ENCODE measurements at regions not wholly inside any gene's neighbourhood (a gene's known extent, or its start where the extent isn't known, plus 50 kb on each side); places are given as distances from the start of the nearest gene placed in this dataset.

DNA sequence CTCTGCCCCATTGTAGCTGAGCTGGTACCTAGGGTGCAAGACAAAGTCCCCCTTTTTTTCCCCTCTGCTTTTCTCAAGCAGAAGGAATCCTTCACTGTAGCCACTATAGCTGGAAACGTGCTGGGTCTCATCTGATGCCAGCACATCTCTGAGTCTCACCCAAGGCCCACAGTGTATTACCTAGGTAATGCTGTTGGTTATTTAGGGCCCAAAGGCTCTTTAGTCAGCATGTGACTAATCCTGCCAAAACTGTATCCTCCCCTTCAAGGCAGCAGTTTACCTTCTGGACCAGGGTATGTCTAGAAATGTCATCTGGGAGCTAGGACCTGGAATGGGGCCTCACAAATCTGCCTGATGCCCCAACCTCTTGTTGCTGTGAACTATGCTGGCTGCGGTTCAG lies 423.4 kb downstream of the NUF2 start:
- DNase-seq (ENCODE audit: low read depth): no peak

DNA sequence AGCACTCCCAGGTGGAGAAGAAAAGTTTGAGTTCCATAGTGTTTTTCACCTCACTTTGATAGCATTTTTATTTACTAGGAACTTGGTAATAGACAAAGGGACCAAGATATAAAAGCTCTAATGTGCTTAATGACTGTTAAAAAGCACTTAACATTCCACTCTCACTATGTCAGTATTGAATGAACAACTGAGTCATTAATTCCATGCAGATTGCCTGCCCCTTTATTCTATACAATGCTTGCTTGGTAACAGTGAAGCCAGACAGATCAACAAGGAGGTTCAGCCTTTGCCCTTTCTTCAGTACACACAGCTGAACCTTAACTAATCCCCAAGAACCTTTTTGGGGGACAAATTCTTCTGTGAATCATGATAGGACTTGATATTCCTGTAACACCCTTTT lies 425.5 kb downstream of the NUF2 start:
- DNase-seq (ENCODE audit: low read depth): no peak

DNA sequence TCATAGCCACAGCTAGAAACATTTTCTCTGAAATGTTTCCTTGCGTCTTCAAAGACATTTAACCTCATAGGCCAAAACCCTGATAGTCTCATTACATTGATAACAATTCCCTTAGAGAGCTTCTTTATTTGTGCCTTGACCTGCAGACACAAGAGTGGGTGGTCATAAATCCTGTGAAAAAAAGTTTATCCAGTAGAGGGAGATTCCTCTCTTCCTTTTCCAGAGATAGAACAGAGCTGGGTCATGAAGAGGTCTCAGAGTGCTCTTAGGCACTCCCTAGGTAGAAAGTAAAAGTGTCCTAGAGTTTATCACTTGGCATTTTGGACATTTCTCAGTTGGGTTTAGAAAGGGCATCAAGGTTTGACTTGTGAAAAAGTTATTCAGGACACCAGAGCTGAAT lies 426.1 kb downstream of the NUF2 start:
- DNase-seq (ENCODE audit: low read depth): no peak

DNA sequence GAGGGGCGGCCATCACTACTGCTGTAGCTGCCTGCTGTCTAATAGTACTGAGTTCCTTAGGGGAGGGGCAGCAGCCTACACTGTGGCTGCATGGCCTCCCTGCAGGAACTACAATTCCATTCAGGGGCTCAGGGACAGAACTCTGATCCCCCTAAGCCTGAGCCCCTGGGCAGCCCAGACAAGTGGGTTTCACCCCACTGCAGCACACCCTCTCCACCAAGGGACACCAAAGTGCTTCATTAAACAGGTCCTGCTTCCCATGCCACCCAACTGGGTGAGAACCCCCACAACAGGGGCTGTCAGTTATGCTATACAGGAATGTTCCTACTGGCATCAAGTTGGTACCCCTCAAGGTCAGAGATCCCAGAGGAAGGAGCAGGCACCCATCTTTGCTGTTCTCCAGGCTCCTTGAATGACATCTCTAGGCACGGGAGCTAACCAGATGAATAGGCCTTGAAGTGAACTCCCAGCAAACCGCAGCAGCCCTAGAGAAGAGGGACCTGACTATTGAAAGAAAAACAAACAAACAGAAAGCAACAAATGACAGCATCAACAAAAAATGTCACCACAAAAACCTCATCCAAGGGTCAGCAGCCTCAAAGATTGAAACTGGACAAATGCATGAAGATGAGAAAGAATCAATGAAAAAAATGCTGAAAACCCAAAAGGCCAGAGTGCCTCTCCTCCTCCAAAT lies 437.4 kb downstream of the NUF2 start:
- no peak for DNase-seq (ENCODE audit: low read depth)

DNA sequence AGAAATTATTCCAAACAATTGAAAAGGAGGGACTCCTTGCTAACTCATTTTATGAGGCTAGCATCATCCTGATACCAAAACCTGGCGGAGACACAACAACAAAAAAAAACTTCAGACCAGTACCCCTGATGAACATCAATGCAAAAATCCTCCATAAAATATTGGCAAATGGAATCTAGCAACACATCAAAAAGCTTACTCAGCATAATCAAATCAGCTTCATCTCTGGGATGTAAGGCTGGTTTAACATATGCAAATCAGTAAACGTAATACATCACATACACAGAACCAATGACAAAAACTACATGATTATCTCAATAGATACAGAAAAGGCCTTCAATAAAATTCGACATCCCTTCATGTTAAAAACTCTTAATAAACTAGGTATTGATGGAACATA lies 440.1 kb downstream of the NUF2 start:
- no peak for DNase-seq (ENCODE audit: low read depth)

DNA sequence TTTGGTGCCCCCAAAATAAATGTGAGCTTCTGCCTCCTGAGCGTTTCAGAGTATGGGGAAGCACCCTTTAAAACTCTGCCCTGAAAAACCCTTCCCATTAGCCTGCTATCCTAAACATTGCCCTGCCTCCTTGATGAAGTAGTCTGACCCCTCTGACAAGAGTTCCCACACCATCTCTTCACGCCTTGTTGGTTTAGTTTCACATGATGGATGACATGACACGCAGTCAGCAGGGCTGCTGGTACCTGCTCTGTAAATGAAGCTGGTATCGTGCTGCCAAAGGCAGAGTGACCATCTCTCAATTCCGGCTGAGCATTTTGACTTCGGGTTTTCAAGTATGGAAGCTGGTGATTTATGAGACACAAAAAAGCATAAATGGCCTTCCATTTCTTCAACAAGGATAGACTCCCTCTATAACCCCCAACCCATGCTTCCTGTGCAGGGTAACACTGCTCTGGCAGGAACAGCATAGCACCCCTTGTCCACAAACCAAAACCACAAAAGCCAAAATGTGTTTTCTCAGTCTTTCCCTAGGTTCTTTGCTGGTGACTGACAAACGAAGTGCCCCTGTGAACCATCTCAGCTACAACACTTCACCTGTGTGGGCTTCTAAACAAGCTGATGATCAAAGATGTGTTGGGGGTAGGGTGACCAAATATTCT lies 444.6 kb downstream of the NUF2 start:
- DNase-seq (ENCODE audit: low read depth): no peak

DNA sequence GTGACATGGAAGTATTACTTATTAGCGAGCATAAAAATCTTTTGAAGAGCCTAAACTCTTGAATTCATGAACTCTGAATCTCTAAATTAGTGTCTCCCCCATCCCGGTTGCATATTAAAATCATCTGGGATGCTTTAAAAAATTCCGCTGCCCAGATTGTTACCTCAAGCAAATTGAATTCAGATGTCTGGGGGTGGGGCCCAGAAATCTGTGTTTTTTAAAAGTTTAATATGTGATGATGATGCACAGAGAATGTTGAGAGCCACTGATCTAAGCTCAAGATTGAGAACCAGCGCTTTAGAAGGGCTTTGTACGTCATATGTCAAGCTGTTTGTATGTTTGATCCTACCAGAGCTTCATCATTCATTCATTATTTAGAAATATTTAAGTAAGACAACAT lies 446.8 kb downstream of the NUF2 start:
- DNase-seq (ENCODE audit: low read depth): no peak

DNA sequence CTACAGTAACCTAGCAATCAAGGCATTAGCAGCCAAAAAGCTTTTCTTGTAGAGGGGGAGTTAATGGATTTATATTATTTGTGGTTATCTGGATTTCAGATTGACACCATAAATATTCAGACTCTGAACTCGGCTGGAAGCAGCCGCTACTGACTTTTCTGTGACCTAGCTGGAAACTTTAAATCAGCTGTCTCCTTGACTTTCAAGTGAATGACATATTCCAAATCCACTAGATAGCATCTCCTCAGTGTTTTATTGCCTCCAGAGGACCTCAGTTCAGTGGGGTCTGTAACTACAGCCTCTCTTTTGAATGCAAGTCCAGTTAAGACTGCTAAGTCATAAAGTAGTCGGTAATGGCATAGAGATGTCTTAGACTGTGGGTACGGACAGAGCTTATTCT lies 448.5 kb downstream of the NUF2 start:
- DNase-seq (ENCODE audit: low read depth): no peak

DNA sequence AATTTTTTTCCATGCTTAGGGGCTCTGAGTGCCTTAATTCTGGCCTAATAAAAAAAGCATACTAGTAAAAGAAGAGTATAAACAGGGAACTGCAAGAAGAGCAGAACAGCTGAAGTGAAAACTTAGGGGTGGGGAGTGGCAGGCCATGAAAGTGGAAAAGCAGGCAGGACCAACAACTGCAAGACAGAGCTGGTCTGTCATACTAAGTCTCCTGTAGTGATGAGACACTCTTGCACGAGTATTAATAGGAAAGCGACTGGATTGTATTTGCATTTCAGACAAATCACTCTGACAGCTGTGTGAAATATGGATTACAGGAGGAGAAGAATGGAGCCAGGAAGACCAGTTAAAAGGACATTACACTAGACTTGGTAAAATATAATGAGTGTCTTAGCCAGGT lies 449.9 kb downstream of the NUF2 start:
- no peak for DNase-seq (ENCODE audit: low read depth)

DNA sequence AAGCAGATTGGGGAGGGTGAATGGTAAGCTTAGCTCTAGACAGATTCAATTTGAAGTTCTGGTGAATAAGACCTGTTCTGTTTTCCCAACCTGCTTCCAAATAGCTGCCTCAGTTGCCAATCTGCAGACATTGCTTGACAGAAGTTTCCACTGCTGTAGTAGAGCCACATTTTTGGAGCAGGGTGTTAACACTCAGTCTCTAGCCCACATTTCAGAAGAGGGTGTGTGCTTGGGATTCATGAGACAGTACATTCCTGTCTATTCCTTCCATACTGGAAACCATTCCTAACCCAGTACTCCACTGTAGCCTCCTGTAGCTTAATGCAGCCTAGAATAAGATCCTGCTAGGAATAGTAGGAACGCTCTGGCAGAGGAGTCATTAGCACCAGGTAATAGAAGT lies 450.5 kb downstream of the NUF2 start:
- no peak for DNase-seq (ENCODE audit: low read depth)

DNA sequence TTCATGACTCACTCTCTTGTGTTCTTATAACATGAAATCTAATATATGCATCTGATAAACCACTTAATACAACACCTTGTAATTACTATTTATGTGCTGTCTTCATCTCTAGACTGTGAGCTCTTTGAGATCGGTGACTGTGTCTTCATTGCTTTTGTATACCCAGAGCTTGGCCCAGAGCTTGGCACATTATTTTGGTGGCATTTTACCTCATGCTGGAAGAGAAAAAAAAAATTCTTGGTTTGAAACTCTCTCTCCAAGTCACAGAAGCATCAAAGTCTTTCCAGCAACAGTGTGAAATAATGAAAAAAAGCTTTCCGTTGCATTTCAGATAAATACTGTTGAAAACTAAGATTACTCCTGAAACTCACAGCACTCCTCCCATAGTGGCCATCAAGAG lies 451.6 kb downstream of the NUF2 start:
- DNase-seq (ENCODE audit: low read depth): no peak

DNA sequence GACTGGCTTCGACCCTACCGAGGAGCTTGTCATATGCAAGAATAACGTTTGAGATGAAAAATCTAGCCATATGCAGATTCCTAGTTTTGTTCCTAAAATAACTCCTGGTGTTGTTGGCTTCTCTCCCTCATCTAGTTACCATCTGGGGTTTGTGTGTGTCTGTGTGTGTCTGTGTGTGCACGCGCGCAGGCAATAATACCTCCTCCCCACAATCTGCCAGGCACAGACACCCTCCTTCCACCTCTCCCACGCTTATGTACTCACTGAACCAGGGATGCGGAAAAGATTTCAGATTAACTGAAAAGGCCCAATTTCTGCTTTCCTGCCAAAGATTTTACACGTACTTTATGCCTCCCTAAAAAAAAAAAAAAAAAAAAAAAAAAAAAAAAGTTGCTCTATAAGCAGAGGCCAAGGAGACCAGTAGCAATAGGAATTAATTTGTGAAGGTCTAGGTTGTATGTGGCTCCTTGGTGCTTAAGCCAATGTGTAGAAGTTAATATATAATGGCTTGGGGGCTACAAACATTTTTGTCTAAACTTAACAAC lies 452.7 kb downstream of the NUF2 start:
- no peak for DNase-seq (ENCODE audit: low read depth)

DNA sequence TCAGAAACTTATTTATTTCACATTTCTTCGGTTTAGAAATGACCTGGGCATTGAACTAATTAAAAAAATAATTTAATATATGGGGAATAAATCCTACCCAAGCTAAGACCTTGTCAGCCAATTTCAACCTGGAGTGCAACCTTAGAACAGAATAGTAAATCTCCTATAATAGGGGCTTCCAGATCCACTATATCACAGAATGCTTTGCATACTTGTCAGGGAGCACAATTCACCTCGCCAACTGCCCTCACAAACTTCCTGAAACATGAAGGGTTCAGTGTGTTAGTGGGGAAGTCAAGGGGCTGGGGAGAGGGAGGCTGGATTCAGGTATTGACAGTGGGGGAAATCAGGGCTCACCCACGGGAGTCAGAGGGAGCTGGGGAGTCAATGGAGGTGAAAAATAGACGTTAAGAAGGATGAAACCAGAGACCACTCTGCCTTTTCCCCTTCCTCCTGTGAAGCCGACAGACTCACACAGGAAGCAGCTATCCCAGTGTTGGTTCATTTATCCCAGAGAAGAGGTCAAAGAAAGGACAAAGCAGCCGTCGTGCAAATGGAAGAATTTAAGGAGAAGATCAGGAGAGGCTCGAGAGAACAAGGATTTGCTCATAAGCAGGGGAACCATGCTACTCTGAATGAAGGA lies 453.3 kb downstream of the NUF2 start:
- no peak for DNase-seq (ENCODE audit: low read depth)

DNA sequence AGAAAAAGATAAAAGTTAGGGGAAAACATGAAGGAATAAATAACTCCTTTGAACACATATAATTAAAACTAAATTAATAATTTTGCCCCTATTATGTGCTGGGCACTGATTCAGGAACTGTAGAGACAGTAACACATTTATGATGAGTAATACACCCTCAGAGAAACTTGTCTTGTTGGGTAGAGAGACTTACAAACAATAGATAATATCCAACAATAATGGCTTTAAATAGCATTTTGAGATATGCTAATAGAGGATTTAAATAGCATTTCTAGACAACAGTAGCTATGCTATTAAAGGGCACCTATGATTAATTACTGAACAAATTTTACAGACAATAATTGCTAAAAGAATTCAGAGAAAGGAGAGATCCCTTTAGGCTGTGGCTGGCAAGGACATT lies 455.5 kb downstream of the NUF2 start:
- DNase-seq (ENCODE audit: low read depth): no peak

DNA sequence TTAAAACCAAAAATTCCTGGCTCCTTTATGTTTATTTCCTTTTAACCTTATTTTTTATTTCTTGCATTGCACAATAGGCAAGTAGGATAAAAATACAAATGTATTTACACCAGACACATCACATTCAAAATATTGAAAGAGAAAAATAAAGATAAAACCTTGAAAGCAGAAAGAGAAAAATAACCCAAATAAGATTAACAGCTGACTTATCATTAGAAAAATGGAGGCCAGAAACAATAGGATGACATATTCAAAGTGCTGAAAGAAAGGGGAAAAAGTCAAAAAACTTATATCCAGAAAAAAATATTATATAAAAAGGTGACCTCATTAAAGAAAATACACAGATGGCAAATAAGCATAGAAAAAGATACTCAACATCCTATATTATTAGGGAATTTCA lies 459.4 kb downstream of the NUF2 start:
- no peak for DNase-seq (ENCODE audit: low read depth)

DNA sequence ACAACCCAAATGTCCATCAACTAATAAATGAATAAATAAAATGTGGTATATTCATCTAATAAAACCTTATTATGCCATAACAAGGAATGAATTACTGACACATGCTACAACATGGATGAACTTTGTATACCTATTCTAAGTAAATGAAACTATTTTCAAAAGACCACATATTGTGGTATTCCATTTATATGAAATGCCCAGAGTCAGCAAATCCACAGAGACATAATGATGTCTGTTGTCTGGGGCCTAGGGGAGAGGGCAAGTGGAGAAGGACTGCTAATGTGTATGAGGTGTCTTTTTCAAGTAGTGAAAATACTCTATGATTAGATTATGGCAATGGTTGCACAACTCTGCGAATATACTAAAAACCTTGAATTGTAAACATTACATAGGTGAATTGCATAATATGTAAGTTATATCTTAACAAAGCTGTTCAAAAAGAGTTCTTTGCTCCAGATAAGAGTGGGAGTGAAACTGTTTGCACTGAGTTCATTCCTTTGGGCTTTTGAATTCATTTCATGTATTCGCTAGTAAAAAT lies 464.2 kb downstream of the NUF2 start:
- DNase-seq (ENCODE audit: low read depth): no peak

DNA sequence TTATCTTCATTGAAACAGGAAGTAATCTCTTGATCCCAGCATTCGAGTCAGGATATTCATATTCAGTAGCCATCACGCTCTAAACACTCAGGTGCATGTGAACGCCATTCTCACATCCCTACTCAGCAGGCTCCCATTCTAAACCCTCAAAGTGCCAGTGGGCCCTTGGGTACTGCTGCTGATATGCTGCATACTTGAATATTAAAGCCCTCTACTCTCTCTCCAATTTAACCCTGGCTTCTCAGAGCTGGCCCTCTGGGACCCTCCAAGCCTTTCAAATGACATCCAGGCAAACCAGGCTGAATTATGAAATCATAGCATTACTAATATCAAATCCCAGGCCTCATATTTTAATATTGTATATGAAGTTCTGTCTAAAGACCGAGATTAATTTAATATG lies 468.2 kb downstream of the NUF2 start:
- no peak for DNase-seq (ENCODE audit: low read depth)

DNA sequence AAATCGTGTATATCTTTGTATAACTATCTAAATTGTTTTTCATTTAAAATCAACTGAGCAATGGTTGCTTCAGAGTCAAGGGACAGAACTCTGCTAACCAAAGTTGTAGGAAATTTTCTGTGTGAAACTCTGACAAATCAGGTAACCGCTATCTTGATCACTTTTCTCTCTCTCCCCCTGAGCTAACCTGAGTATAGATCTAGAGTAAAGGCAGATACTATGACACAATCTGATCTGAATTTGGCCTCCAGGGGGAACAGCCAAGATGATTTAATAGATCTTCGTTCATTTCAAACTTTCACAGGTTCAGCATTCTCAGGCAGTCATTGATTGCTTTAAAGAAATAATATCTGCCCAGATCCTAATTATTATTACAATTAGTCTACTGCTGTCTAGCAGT lies 472.8 kb downstream of the NUF2 start:
- no peak for DNase-seq (ENCODE audit: low read depth)

DNA sequence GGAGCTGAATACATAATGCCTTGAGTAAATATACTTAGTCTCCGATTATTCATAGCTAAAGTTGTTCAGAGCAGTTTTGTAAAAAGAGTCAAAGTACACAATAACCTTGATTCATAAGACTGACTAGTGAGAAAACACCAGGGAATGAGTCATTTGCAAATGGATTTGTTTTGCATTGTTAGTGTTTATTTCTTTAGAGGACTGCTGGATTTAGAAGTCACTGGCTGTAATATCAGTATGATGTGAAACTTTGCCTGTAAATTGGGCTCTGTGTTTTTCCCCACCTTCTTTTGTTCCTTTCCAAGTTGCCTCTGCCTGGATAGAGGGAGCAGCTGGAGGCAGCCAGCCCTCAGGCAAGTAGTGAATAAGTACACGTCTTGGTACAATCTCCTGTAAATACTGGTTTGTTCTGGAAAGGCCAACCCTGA lies 474.7 kb downstream of the NUF2 start:
- no peak for DNase-seq (ENCODE audit: low read depth)

DNA sequence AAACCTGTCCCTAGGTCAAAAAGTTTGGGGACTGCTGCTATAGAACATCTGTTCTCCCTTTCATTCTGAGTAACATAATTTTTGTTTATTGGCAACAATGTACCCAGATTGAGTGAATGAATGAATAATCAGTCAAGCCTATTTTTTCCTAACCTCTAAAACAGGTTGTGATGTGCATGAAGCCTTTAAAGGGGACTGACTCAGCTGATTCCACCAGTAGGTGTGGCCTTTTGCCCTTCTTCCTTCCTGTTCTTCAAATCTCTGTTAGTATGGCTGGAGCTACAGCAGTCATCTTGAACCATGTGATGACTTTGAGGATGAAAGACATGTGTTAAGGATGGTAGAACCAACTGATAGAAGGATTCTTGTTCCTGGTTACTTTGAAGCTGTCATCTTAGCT lies 476.1 kb downstream of the NUF2 start:
- no peak for DNase-seq (ENCODE audit: low read depth)

DNA sequence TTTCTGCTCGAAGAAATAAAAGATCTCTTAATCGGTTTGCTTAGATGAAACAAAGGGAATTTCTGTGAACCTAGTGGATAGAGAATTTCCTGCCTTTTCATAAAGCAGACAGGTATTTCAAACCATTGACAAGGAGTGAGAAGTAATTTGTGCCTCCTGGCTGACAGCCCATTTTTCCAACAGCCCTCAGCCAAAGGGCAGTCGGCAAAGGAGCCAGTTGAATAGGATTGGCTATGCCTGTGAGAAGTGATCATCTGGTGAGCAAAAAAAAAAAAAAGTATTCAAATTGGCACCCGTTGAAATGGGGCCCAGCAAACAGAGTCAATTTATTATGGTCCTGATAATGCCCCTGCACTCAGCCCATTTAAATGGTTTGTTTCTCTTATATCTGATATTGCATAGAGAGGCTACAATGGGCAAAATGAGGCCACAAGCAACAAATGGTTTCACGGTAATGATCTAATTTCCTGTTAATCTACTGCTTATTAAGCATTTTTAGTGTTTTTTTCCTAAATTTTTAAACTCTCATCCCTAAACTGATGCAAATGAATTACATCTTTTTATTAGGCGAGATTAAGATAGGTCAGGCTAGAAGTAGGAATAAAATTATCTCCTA lies 477.5 kb downstream of the NUF2 start:
- DNase-seq (ENCODE audit: low read depth): no peak

DNA sequence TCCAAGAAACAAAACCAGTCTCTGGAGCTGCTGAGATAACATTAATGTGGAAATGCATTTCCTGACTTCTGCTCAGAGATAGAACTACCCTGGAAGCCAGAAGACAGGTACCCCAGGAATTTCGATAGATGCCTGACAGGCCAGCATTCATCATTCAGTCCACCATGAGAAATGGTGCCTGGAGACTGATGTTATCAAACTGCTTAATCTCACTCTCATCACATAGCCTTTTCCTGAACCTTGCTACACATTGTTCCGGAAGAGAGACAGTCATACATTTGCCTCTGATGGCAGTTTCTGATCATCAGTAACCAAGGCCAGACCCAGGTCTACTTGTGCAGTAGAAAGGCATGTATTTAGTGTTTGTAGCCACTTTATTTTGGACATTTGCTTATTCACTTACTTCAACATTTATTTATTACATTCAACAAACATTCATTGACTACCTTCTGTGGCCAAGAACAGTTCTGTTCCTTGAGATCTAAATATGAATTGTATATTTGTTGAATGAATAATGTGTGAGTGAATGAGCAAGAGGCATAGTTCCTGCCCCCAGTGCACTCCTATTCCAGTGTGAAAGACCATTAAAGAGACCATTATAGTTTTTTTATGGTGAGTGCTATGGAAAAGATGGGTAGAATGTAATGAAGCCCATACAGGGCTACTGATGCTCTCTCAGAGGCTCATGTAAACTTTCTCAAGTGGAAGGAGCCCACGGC lies 485.7 kb downstream of the NUF2 start:
- no peak for DNase-seq (ENCODE audit: low read depth)

All from activated T-cell treated with anti-CD3 and anti-CD28 coated beads for 24 hours (primary cell).